Prostate gland (tissue), 2 donors: ENCODE measurements at regions not wholly inside any gene's neighbourhood (a gene's known extent, or its start where the extent isn't known, plus 50 kb on each side); places are given as distances from the start of the nearest gene placed in this dataset.

Experiments used
- DNase-seq: peaks from one replicate; pipeline ENCODE4 v3.0.0-alpha.2; 2019; ENCODE audit warnings: low spot score
- H3K27ac ChIP-seq, 2 donors: fragments of 200-600 bp; sonication (generic); 2 replicates each; pipeline ENCODE4 v1.5.1; 2017 to 2019
- H3K27me3 ChIP-seq: fragments of 200-600 bp; sonication (generic); replicated peaks from 2 replicates; pipeline ENCODE4 v1.5.1; 2019; ENCODE audit not compliant: insufficient read depth
- H3K36me3 ChIP-seq, 2 donors: fragments of 200-600 bp; sonication (generic); 1 replicate in 1 of 2; 2 replicates in 1 of 2; pipeline versions ENCODE4 v1.5.1 to v1.8.1; 2017 to 2019
- H3K4me1 ChIP-seq: fragments of 200-600 bp; sonication (generic); replicated peaks from 2 replicates; pipeline ENCODE4 v1.5.1; 2019
- H3K4me3 ChIP-seq, 2 donors: fragments of 200-600 bp; sonication (generic); 2 replicates each; pipeline ENCODE4 v1.5.1; 2017 to 2019
- H3K9me3 ChIP-seq: fragments of 200-600 bp; sonication (generic); 2 replicates; pipeline ENCODE4 v1.5.1; 2017
- POLR2A ChIP-seq: fragments of 450-650 bp; IDR thresholded peaks from one replicate; pipeline ENCODE4 v1.6.1; 2016; ENCODE audit warnings: antibody characterized with exemption, mild to moderate bottlenecking
- POLR2AphosphoS5 ChIP-seq: sonication (generic); formaldehyde crosslinking; IDR thresholded peaks from one replicate; pipeline ENCODE4 v1.6.1; 2017; ENCODE audit warnings: antibody characterized with exemption
- WGBS: methylation state at CpG from one replicate; pipeline ENCODE4 v1.1.5; 2018; 5-methylcytosine and 5-hydroxymethylcytosine counted together
- intact Hi-C: fragments of 100-400 bp; cut with DNase I; formaldehyde crosslinking; loops from one replicate; pipeline ENCODE4 v1.14.2; 2022
- TF ChIP-seq, protein P1 (sequence below), 4 experiments: fragments of 200-600 bp in 2 of 4; fragments of 450-650 bp in 2 of 4; sonication (generic) in 2 of 4; IDR thresholded peaks; 1 replicate in 3 of 4; 2 replicates in 1 of 4; pipeline ENCODE4 v1.5.1; 2016 to 2019; ENCODE audit warnings: antibody characterized with exemption in 4 of 4, mild to moderate bottlenecking in 2 of 4, moderate library complexity in 2 of 4

DNA sequence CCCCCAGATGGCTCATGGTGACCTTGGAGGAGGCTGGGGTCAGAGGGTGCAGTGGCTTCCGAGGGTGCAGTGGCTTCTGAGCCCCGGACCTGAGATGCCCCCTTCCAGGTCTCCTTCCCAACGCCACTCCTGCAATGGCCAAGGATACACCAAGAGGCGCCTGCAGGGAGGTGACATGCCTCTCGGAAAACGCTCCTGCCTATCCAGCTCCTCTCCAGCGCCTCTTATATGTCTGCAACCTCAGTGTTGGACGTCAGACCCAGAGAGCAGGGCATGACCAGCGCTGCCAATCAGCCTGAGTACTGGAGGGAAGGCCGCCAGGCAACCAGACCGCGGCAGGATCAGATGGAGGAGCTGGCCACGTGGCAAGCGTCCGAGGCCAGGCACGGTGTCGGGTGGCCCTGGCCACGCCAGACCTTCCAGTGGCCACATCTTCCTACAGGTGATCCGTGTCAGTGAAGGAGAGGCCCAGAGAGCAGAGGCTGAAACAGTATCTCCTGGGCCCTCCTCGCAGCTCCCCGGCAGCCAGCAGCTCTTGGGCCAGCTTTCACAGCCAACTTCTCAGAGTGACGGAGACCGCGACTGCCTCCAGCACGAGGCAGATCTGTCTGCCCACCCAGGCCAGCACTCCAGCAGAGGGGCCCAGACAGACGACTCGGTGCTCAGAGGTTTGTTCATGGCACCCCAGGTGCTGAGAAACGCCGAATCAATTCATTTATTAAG lies 199.5 kb upstream of the SALL3 start:
- Histone ChIP-seq H3K36me3 (no peaks in the 10 kb centered on the region), H3K27me3 (no peaks in the 10 kb centered on the region), H3K9me3 (no peaks in the 10 kb centered on the region), H3K27ac (no peak overlapping the region), H3K4me3 (no peak overlapping the region), H3K4me1 (no peaks in the 10 kb centered on the region)
- DNase-seq, result no peak
- TF ChIP-seq POLR2AphosphoS5 (no peak), POLR2A (no peak)
- TF ChIP-seq, protein P1, sequence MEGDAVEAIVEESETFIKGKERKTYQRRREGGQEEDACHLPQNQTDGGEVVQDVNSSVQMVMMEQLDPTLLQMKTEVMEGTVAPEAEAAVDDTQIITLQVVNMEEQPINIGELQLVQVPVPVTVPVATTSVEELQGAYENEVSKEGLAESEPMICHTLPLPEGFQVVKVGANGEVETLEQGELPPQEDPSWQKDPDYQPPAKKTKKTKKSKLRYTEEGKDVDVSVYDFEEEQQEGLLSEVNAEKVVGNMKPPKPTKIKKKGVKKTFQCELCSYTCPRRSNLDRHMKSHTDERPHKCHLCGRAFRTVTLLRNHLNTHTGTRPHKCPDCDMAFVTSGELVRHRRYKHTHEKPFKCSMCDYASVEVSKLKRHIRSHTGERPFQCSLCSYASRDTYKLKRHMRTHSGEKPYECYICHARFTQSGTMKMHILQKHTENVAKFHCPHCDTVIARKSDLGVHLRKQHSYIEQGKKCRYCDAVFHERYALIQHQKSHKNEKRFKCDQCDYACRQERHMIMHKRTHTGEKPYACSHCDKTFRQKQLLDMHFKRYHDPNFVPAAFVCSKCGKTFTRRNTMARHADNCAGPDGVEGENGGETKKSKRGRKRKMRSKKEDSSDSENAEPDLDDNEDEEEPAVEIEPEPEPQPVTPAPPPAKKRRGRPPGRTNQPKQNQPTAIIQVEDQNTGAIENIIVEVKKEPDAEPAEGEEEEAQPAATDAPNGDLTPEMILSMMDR (IDR thresholded peaks at IDR 0.05), result no peak
- intact Hi-C loops, result no loop called here
- WGBS, result 72% methylated on average over 29 of the region's 29 CpGs

DNA sequence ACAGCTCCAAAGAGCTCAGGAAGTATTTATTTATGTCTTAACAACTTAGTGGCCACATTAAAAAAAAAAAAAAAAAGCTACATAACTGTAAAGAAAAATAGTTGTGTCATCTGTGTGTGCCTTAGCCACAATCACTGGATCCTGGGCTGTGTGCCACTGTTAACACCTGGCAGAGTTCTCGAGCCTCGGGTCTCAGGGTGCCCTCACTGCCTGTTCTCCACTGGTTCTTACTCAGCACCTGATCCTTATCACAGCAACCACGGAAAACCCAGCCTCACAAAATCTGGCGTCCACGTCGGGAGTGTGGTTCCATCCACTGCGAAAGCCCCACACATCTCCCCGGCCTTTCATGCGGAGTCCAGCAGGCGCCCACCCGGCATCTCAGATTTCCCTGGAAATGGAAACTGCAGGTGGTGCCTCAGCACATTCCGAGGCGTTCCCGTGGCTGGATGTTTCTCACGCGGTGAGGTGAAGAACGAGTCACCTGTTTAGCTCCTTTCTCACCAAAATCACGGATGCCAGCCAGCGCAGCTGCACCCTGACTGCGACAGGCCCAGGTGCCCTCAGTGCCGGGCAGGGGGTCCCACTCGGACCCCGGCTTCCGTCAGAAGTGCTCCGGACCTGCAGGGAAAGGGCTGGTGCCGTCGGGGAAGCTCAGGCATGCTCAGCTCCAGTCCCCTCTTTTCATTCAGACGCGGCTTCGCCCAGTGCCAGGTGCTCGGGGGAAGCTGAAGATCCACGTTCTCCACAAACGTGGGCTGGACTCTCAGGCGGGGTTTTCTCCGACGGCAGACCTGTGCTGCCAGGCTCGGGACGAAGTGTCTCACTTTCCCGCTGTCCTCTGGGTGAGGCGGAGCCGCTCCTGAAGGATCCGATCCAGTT lies 198.7 kb upstream of the SALL3 start:
- Histone ChIP-seq H3K27ac (no peak overlapping the region), H3K9me3 (no peaks in the 10 kb centered on the region), H3K27me3 (no peaks in the 10 kb centered on the region), H3K36me3 (no peaks in the 10 kb centered on the region), H3K4me3 (no peak overlapping the region), H3K4me1 (no peaks in the 10 kb centered on the region)
- TF ChIP-seq POLR2A, result no peak
- no peak for TF ChIP-seq POLR2AphosphoS5
- TF ChIP-seq, protein P1 (IDR thresholded peaks at IDR 0.05), result no peak
- 85% methylated on average over 42 of the region's 42 CpGs for WGBS
- intact Hi-C loops, result no loop called here
- no peak for DNase-seq

GRCh38 chr18:78781601-78781960 lies 198.0 kb upstream of the SALL3 start:
- Histone ChIP-seq H3K4me1 (no peaks in the 10 kb centered on the region), H3K36me3 (no peaks in the 10 kb centered on the region), H3K27ac (no peak overlapping the region), H3K27me3 (no peaks in the 10 kb centered on the region), H3K4me3 (no peak overlapping the region), H3K9me3 (no peaks in the 10 kb centered on the region)
- DNase-seq, result no peak
- 92% methylated on average over 28 of the region's 28 CpGs for WGBS
- intact Hi-C loops, result no loop called here
- TF ChIP-seq POLR2AphosphoS5 (no peak), POLR2A (no peak)
- TF ChIP-seq, protein P1 (IDR thresholded peaks at IDR 0.05), result no peak

DNA sequence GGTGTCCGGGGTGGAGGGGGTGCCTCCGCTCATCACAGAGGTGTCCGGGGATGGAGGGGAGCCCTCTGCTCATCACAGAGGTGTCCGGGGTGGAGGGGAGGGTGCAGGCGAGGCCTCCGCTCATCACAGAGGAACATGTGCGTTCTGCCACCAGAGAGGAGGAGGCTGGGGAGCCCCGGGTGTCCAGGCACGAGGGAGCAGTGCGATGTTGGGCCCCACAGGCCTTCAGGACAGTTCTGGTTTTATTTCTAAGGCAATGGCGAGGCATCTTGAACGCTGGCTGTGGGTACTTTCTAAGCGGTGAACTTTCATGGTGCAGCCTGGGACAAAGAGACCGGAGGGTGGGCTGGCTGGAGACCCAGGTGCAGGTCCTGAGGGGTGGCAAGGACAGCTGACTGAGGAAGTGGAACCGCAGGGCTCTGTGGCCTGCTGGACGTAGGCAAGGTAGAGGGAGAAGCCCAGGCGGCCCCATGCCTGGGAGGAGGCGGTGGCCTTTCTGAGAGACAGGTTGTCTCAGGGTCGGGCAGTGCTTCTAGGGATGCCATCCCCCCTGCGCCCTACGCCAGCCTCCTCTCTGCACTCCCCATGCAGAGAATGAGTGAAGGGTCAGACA lies 196.6 kb upstream of the SALL3 start:
- H3K4me3 ChIP-seq, result no peak overlapping the region
- no peak overlapping the region for H3K27ac ChIP-seq
- DNase-seq, result no peak
- 93% methylated on average over 21 of the region's 21 CpGs for WGBS
- H3K4me1 ChIP-seq, result no peaks in the 10 kb centered on the region
- no peak for TF ChIP-seq POLR2A
- TF ChIP-seq POLR2AphosphoS5, result no peak
- TF ChIP-seq, protein P1 (IDR thresholded peaks at IDR 0.05), result no peak
- no peaks in the 10 kb centered on the region for H3K9me3 ChIP-seq
- intact Hi-C loops, result no loop called here
- H3K27me3 ChIP-seq, result no peaks in the 10 kb centered on the region
- H3K36me3 ChIP-seq, result no peaks in the 10 kb centered on the region
